Progenitor cell of endocrine pancreas (in vitro differentiated cells): ENCODE measurements at regions not wholly inside any gene's neighbourhood (a gene's known extent, or its start where the extent isn't known, plus 50 kb on each side); places are given as distances from the start of the nearest gene placed in this dataset.

Experiments used
- DNase-seq: peaks from one replicate; pipeline ENCODE4 v3.0.0; 2021; ENCODE audit warnings: low spot score; ENCODE audit not compliant: unreplicated experiment
- H3K27ac Mint-ChIP-seq: 2 replicates; pipeline ENCODE4 v1.8.0; 2021; ENCODE audit warnings: mild to moderate bottlenecking, moderate library complexity, mixed read lengths
- H3K27me3 Mint-ChIP-seq: 2 replicates; pipeline ENCODE4 v1.8.0; 2021; ENCODE audit warnings: mixed read lengths
- H3K36me3 Mint-ChIP-seq: 2 replicates; pipeline ENCODE4 v1.8.0; 2022; ENCODE audit warnings: mixed read lengths; ENCODE audit not compliant: insufficient read depth
- H3K4me1 Mint-ChIP-seq: 2 replicates; pipeline ENCODE4 v1.8.0; 2021; ENCODE audit warnings: low read depth, mixed read lengths
- H3K4me3 Mint-ChIP-seq: 2 replicates; pipeline ENCODE4 v1.8.0; 2021; ENCODE audit warnings: low read depth, mild to moderate bottlenecking, moderate library complexity, mixed read lengths
- H3K9me3 Mint-ChIP-seq: 2 replicates; pipeline ENCODE4 v1.8.0; 2021; ENCODE audit warnings: low read depth, mixed read lengths
- CTCF ChIP-seq: fragments of 200-600 bp; sonication (generic); IDR thresholded peaks from one replicate; pipeline ENCODE4 v1.5.0; 2021; ENCODE audit warnings: antibody characterized with exemption, mild to moderate bottlenecking; ENCODE audit not compliant: unreplicated experiment

- TF ChIP-seq CTCF: no peak
- Mint-ChIP-seq H3K4me1 (no peaks in the 10 kb centered on the region), H3K36me3 (no peaks in the 10 kb centered on the region), H3K9me3 (no peaks in the 10 kb centered on the region), H3K27me3 (no peaks in the 10 kb centered on the region), H3K4me3 (no peak overlapping the region), H3K27ac (no peak overlapping the region)
- DNase-seq: no peak
Measured at GRCh38 chr4:120617171-120617570, 305.4 kb downstream of the PRDM5 start.

GRCh38 chr4:120616041-120616440 is 306.5 kb downstream of the PRDM5 start:
- Mint-ChIP-seq H3K36me3 (no peaks in the 10 kb centered on the region), H3K27me3 (no peaks in the 10 kb centered on the region)

GRCh38 chr4:120613778-120614177 is 308.7 kb downstream of the PRDM5 start:
- no peak for TF ChIP-seq CTCF
- Mint-ChIP-seq H3K9me3 (no peaks in the 10 kb centered on the region), H3K36me3 (no peaks in the 10 kb centered on the region), H3K4me1 (no peaks in the 10 kb centered on the region), H3K27me3 (no peaks in the 10 kb centered on the region), H3K27ac (no peak overlapping the region), H3K4me3 (no peak overlapping the region)
- DNase-seq: no peak

More at GRCh38 chr4:120616041-120616440, 306.5 kb downstream of the PRDM5 start:
- no peak for DNase-seq
- Mint-ChIP-seq H3K9me3 (no peaks in the 10 kb centered on the region), H3K4me1 (no peaks in the 10 kb centered on the region), H3K27ac (no peak overlapping the region), H3K4me3 (no peak overlapping the region)
- no peak for TF ChIP-seq CTCF

GRCh38 chr4:120611092-120611491 is 311.4 kb downstream of the PRDM5 start:
- no peak for TF ChIP-seq CTCF
- Mint-ChIP-seq H3K4me1 (no peaks in the 10 kb centered on the region), H3K27me3 (no peaks in the 10 kb centered on the region)

GRCh38 chr4:120591038-120591437 is 331.5 kb downstream of the PRDM5 start:
- Mint-ChIP-seq H3K27me3 (no peaks in the 10 kb centered on the region), H3K4me3 (no peak overlapping the region), H3K4me1 (no peaks in the 10 kb centered on the region), H3K36me3 (no peaks in the 10 kb centered on the region), H3K27ac (peak overlapping the region; percentile 23), H3K9me3 (no peaks in the 10 kb centered on the region)
- no peak for DNase-seq
- no peak for TF ChIP-seq CTCF

More at GRCh38 chr4:120611092-120611491, 311.4 kb downstream of the PRDM5 start:
- DNase-seq: no peak
- Mint-ChIP-seq H3K4me3 (no peak overlapping the region), H3K36me3 (peaks cover 1% of the 10 kb centered on the region), H3K27ac (no peak overlapping the region), H3K9me3 (peaks cover 6% of the 10 kb centered on the region)
